ENCODE measurements at regions not wholly inside any gene's neighbourhood (a gene's known extent, or its start where the extent isn't known, plus 50 kb on each side); places are given as distances from the start of the nearest gene placed in this dataset.

DNA sequence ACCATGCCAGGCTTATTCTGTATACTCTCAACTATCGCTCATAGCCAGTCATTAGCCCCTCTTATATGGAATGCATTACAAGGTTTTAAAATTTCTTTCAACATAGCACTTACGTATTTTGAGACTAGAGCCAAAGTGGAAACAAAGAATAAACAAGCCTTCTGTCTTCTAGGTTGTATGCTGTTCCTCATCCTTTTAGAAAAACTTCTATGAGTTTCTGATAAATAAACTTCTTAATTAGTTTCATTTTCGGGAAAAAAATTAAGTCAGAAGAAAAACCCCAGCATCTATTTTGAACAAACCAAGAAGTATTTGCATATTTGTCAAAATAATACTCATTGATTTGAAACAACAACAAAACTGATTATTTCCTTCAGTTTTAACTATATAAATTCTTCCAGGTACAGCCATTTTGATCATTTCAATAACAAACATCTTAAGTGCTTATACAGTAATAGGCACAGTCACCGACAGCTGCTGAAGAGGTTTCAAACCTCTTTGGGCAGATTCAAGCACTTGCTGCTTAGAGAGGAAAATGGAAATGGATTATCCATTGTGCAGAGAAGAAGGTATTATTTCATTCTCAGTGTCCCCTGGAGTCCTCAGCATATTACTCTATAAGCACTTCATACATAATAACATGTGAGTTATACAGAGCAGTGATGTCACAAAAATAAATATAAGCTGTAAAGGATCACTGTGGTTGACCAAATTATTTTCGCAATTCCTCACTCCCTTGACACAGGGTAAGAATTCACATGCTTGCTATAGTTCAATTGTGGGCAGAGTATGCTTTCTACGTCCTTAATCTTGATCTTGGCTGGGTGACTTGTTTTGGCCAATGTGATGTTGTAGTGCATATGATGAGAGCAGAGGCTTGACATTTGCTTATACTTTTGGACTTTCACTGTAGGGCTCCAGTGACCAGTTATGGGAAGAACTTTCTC is 833.8 kb downstream of the TRIB2 start:
- TF ChIP-seq EZH2 (IDR thresholded peaks at IDR 0.05; ENCODE audit: low read depth, low read length, severe bottlenecking) = no peak
- no peak for TF ChIP-seq RBBP5 (IDR thresholded peaks at IDR 0.05; ENCODE audit: borderline replicate concordance, low read depth, low read length)
- no peak for TF ChIP-seq YY1 (IDR thresholded peaks at IDR 0.05; ENCODE audit: low read depth, low read length)
- TF ChIP-seq POLR2A (IDR thresholded peaks at IDR 0.05; ENCODE audit: control extremely low read depth in 1 of 2, low read depth in 2 of 2, low read length in 2 of 2) = no peak
- no peak for TF ChIP-seq CTCF (IDR thresholded peaks at IDR 0.05; ENCODE audit: control extremely low read depth in 1 of 3, insufficient read depth in 1 of 3, low read depth in 1 of 3, low read length in 3 of 3)
- TF ChIP-seq RAD21 (IDR thresholded peaks at IDR 0.05 in 1 of 2, conservative IDR thresholded peaks at IDR 0.05 in 1 of 2; ENCODE audit: low read depth in 2 of 2, low read length in 2 of 2) = no peak
- no peak for TF ChIP-seq BCL11A (IDR thresholded peaks at IDR 0.05; ENCODE audit: low read depth in 2 of 2, low read length in 2 of 2)
- TF ChIP-seq EP300 (IDR thresholded peaks at IDR 0.05; ENCODE audit: borderline replicate concordance in 1 of 2, low read depth in 2 of 2, low read length in 2 of 2) = no peak
- no peak for TF ChIP-seq SP1 (IDR thresholded peaks at IDR 0.05; ENCODE audit: low read depth, low read length)
- TF ChIP-seq USF2 (IDR thresholded peaks at IDR 0.05; ENCODE audit: low read length) = no peak
- TF ChIP-seq, protein P1, sequence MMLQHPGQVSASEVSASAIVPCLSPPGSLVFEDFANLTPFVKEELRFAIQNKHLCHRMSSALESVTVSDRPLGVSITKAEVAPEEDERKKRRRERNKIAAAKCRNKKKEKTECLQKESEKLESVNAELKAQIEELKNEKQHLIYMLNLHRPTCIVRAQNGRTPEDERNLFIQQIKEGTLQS (IDR thresholded peaks at IDR 0.05; ENCODE audit: insufficient read depth, low read depth, low read length) = no peak

All from H1 (cell line).